WTC11 (cell line): ENCODE measurements at regions not wholly inside any gene's neighbourhood (a gene's known extent, or its start where the extent isn't known, plus 50 kb on each side); places are given as distances from the start of the nearest gene placed in this dataset.

Source experiments
- ATAC-seq: fragments of 200-7000 bp; cut with Tn5 transposase; 2 replicates; pipeline ENCODE4 v1.10.0; 2021; ENCODE audit warnings: mild to moderate bottlenecking, moderate library complexity
- CTCF ChIA-PET: fragments of 300-600 bp; sonication (Branson Sonifier 250); formaldehyde crosslinking; loops from one replicate; lab custom pipeline; 2021; ENCODE audit warnings: antibody characterized with exemption; lab: Charles Lee
- POLR2A ChIA-PET: fragments of 350-600 bp; sonication (Branson Sonifier 250); formaldehyde crosslinking; loops from one replicate; lab custom pipeline; 2021; ENCODE audit warnings: antibody characterized with exemption; lab: Charles Lee
- DNase-seq: peaks from one replicate; pipeline ENCODE4 v3.0.0; 2021; ENCODE audit warnings: low spot score
- H3K27ac Mint-ChIP-seq: 2 replicates; pipeline ENCODE4 v1.8.0; 2021; ENCODE audit warnings: mixed read lengths
- H3K27me3 Mint-ChIP-seq: 2 replicates; pipeline ENCODE4 v1.8.0; 2021; ENCODE audit warnings: low read depth, mild to moderate bottlenecking, moderate library complexity, mixed read lengths
- H3K36me3 Mint-ChIP-seq: 2 replicates; pipeline ENCODE4 v1.8.0; 2021; ENCODE audit warnings: mixed read lengths
- H3K4me1 Mint-ChIP-seq: 2 replicates; pipeline ENCODE4 v1.8.0; 2022; ENCODE audit warnings: mixed read lengths
- H3K4me3 Mint-ChIP-seq: 2 replicates; pipeline ENCODE4 v1.8.0; 2021; ENCODE audit warnings: mild to moderate bottlenecking, moderate library complexity, mixed read lengths
- H3K9me3 Mint-ChIP-seq: 2 replicates; pipeline ENCODE4 v1.8.0; 2021; ENCODE audit warnings: mixed read lengths
- AFF4 ChIP-seq: sonication (generic); formaldehyde crosslinking; IDR thresholded peaks from 2 replicates; pipeline ENCODE4 v1.8.1; 2023; ENCODE audit warnings: mild to moderate bottlenecking, missing genetic modification reagents, borderline replicate concordance
- ARID4B ChIP-seq: sonication (generic); formaldehyde crosslinking; IDR thresholded peaks from 2 replicates; pipeline ENCODE4 v1.8.0; 2023; ENCODE audit warnings: missing genetic modification reagents, mild to moderate bottlenecking, borderline replicate concordance
- ATF1 ChIP-seq: sonication (generic); formaldehyde crosslinking; IDR thresholded peaks from 2 replicates; pipeline ENCODE4 v1.8.1; 2023; ENCODE audit warnings: mild to moderate bottlenecking, moderate library complexity, missing genetic modification reagents
- ATF2 ChIP-seq: sonication (generic); formaldehyde crosslinking; IDR thresholded peaks from 2 replicates; pipeline ENCODE4 v1.8.1; 2022; ENCODE audit warnings: low read depth, missing genetic modification reagents, borderline replicate concordance
- CBFB ChIP-seq: sonication (generic); formaldehyde crosslinking; IDR thresholded peaks from 2 replicates; pipeline ENCODE4 v1.8.1; 2022; ENCODE audit warnings: mild to moderate bottlenecking, low read depth, missing genetic modification reagents
- CREM ChIP-seq: sonication (generic); formaldehyde crosslinking; IDR thresholded peaks from 2 replicates; pipeline ENCODE4 v1.8.1; 2022; ENCODE audit warnings: mild to moderate bottlenecking, missing genetic modification reagents, moderate library complexity
- CTCF ChIP-seq: fragments of 200-600 bp; IDR thresholded peaks from 2 replicates; pipeline ENCODE4 v1.8.0; 2022; ENCODE audit warnings: antibody characterized with exemption
- ERG ChIP-seq: fragments of 250-450 bp; sonication (Bioruptor Pico); IDR thresholded peaks from 2 replicates; pipeline ENCODE4 v1.8.0; 2021; ENCODE audit warnings: mild to moderate bottlenecking
- ETV6 ChIP-seq: sonication (generic); formaldehyde crosslinking; IDR thresholded peaks from 2 replicates; pipeline ENCODE4 v1.8.1; 2022; ENCODE audit warnings: mild to moderate bottlenecking, missing genetic modification reagents
- FOXP4 ChIP-seq: sonication (generic); formaldehyde crosslinking; IDR thresholded peaks from 2 replicates; pipeline ENCODE4 v1.8.0; 2022; ENCODE audit warnings: mild to moderate bottlenecking, missing genetic modification reagents
- MLX ChIP-seq: sonication (generic); formaldehyde crosslinking; IDR thresholded peaks from 2 replicates; pipeline ENCODE4 v1.8.1; 2023; ENCODE audit warnings: mild to moderate bottlenecking, missing genetic modification reagents, moderate library complexity
- NFE2L1 ChIP-seq: sonication (generic); formaldehyde crosslinking; IDR thresholded peaks from 2 replicates; pipeline ENCODE4 v1.8.1; 2023; ENCODE audit warnings: missing genetic modification reagents
- RELA ChIP-seq: sonication (generic); formaldehyde crosslinking; IDR thresholded peaks from 2 replicates; pipeline ENCODE4 v1.8.1; 2022; ENCODE audit warnings: missing genetic modification reagents, mild to moderate bottlenecking, borderline replicate concordance
- SMAD4 ChIP-seq: sonication (generic); formaldehyde crosslinking; IDR thresholded peaks from 2 replicates; pipeline ENCODE4 v1.8.0; 2022; ENCODE audit warnings: mild to moderate bottlenecking, missing genetic modification reagents
- USF2 ChIP-seq: sonication (generic); formaldehyde crosslinking; IDR thresholded peaks from 2 replicates; pipeline ENCODE4 v1.8.1; 2023; ENCODE audit warnings: mild to moderate bottlenecking, missing genetic modification reagents, moderate library complexity
- ZBTB21 ChIP-seq: sonication (generic); formaldehyde crosslinking; IDR thresholded peaks from 2 replicates; pipeline ENCODE4 v1.8.1; 2023; ENCODE audit warnings: mild to moderate bottlenecking, missing genetic modification reagents, borderline replicate concordance
- ZNF232 ChIP-seq: sonication (generic); formaldehyde crosslinking; IDR thresholded peaks from 2 replicates; pipeline ENCODE4 v1.8.0; 2022; ENCODE audit warnings: mild to moderate bottlenecking, missing genetic modification reagents
- ZNF263 ChIP-seq: sonication (generic); formaldehyde crosslinking; IDR thresholded peaks from 2 replicates; pipeline ENCODE4 v1.8.1; 2022; ENCODE audit warnings: low read depth, mild to moderate bottlenecking, moderate library complexity, missing genetic modification reagents

- DNase-seq (no peak), ATAC-seq (no peak)
- Mint-ChIP-seq H3K36me3 (no peaks in the 10 kb centered on the region; the same call in 1 of the 2 replicates), H3K4me3 (no peak overlapping the region), H3K27me3 (no peaks in the 10 kb centered on the region), H3K4me1 (no peaks in the 10 kb centered on the region), H3K9me3 (peaks cover 21% of the 10 kb centered on the region), H3K27ac (no peak overlapping the region)
- ChIA-PET CTCF (no interaction called here), POLR2A (no interaction called here)
- TF ChIP-seq CBFB: no peak
- TF ChIP-seq ATF2 (CRISPR knock-in tag): no peak
- no peak for TF ChIP-seq ZBTB21 (CRISPR knock-in tag)
- no peak for TF ChIP-seq ATF1 (CRISPR knock-in tag)
- TF ChIP-seq SMAD4 (CRISPR knock-in tag): no peak
- no peak for TF ChIP-seq RELA (CRISPR knock-in tag)
- TF ChIP-seq ARID4B (CRISPR knock-in tag): no peak
- no peak for TF ChIP-seq AFF4
- TF ChIP-seq ERG: no peak
- TF ChIP-seq MLX (CRISPR knock-in tag): no peak
- no peak for TF ChIP-seq NFE2L1 (CRISPR knock-in tag)
- no peak for TF ChIP-seq USF2 (CRISPR knock-in tag)
- no peak for TF ChIP-seq ETV6
- TF ChIP-seq CREM (CRISPR knock-in tag): no peak
- TF ChIP-seq FOXP4: no peak
- no peak for TF ChIP-seq CTCF
- TF ChIP-seq ZNF263 (CRISPR knock-in tag): no peak
- TF ChIP-seq ZNF232 (CRISPR knock-in tag): no peak
Observed at GRCh38 chr13:38073931-38074330, 204.4 kb upstream of the TRPC4 start.
